ENCODE measurements at regions not wholly inside any gene's neighbourhood (a gene's known extent, or its start where the extent isn't known, plus 50 kb on each side); places are given as distances from the start of the nearest gene placed in this dataset.

- TF ChIP-seq RELA (IDR thresholded peaks at IDR 0.05; ENCODE audit: borderline replicate concordance, partially characterized antibody) (no peak), USF1 (IDR thresholded peaks at IDR 0.05; ENCODE audit: borderline replicate concordance, extremely low read length, insufficient read depth, low read depth, low read length) (no peak), NFYB (IDR thresholded peaks at IDR 0.05; ENCODE audit: insufficient read depth, low read depth, low read length) (peak; percentile 71; the same call in 1 of the 2 replicates), CREB1 (IDR thresholded peaks at IDR 0.05; ENCODE audit: low read depth) (no peak), JUNB (IDR thresholded peaks at IDR 0.05) (no peak), PAX8 (IDR thresholded peaks at IDR 0.05) (no peak), TCF7 (IDR thresholded peaks at IDR 0.05; ENCODE audit: borderline replicate concordance) (no peak), RAD21 (IDR thresholded peaks at IDR 0.05; ENCODE audit: insufficient read depth, low read depth, low read length) (peak; percentile 6; the same call in 1 of the 2 replicates), GABPA (IDR thresholded peaks at IDR 0.05; ENCODE audit: low read depth) (no peak), TAF1 (IDR thresholded peaks at IDR 0.05; ENCODE audit: borderline replicate concordance, low read depth, low read length) (peak; percentile 43; the same call in 1 of the 2 replicates), SRF (IDR thresholded peaks at IDR 0.05; ENCODE audit: low read depth in 2 of 2, low read length in 2 of 2) (no peak), ZNF207 (IDR thresholded peaks at IDR 0.05; ENCODE audit: borderline replicate concordance) (no peak), FOXK2 (IDR thresholded peaks at IDR 0.05) (no peak), E2F4 (IDR thresholded peaks at IDR 0.05; ENCODE audit: low read depth, low read length) (no peak), ZNF622 (IDR thresholded peaks at IDR 0.05) (no peak), HDGF (IDR thresholded peaks at IDR 0.05) (no peak), NR2F1 (conservative IDR thresholded peaks at IDR 0.05) (peak; percentile 94), BACH1 (IDR thresholded peaks at IDR 0.05; ENCODE audit: borderline replicate concordance) (no peak), NR2C1 (IDR thresholded peaks at IDR 0.05) (no peak), ELK1 (IDR thresholded peaks at IDR 0.05; ENCODE audit: low read depth, low read length) (no peak), BHLHE40 (IDR thresholded peaks at IDR 0.05; ENCODE audit: borderline replicate concordance in 1 of 2, low read depth in 2 of 2, low read length in 1 of 2) (peak; percentile 45 to 53; a peak in 2 of 4 replicates), SMAD5 (IDR thresholded peaks at IDR 0.05; ENCODE audit: low read depth) (no peak), DPF2 (IDR thresholded peaks at IDR 0.05) (no peak), CTCF (IDR thresholded peaks at IDR 0.05 in 2 of 3, conservative IDR thresholded peaks at IDR 0.05 in 1 of 3; ENCODE audit: control insufficient read depth in 2 of 3, extremely low read depth in 1 of 3, insufficient read depth in 1 of 3, low read depth in 3 of 3, low read length in 3 of 3) (no peak), E4F1 (IDR thresholded peaks at IDR 0.05; ENCODE audit: borderline replicate concordance, partially characterized antibody) (no peak)
These were observed 58.1 kb upstream of the SHLD1 start (continued) for GRCh38 chr20:5691918-5692618.

Measured in GM12878 (cell line).